ENCODE measurements at regions not wholly inside any gene's neighbourhood (a gene's known extent, or its start where the extent isn't known, plus 50 kb on each side); places are given as distances from the start of the nearest gene placed in this dataset.

DNA sequence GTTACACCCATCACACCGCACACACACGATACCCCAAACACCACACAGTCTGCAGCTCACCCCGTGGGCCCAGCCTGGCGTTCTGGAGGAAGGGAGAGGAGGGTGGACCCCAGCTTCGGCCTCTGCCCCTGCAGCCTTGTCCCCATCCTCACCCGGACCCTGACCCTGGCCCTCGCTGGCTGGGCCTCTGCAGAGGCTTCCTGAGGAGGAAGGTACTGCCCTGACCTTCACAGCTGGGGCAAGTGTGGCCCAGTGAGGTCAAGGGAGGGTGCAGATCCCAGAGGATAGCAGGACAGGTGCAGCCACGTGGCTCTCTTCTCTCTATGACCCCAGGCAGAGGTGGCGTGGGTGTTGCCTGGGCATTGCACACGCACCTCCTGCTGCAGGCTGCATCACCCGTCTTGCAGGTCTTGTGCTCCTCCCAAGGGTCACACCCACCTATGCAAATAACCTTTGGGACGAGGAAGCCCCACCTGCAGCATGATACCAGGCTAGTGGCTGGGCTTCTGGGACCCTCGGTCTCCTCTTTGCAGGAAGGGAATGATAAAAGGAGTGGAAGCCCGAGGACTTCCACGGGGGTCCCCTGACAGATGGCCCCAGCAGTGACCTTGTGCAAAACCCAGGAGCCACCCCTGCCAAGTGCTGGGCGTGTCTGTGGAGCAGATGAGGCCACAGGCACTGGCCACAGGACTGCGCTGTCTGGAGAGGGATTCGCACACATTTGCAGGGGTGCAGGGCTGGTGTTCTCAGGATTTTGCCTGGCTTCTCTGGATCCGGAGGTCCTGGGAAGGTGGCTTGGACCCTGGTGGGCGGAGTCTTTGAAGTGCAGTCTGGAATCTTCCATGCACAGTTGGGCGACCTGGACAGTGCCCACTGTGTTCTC is 1241.5 kb downstream of the BRD1 start:
- no peak for DNase-seq

- DNase-seq, result no peak
These were observed 1243.5 kb downstream of the BRD1 start for GRCh38 chr22:48584170-48584569.

- DNase-seq, result no peak
These were observed 1245.7 kb downstream of the BRD1 start for GRCh38 chr22:48581796-48582469.

DNA sequence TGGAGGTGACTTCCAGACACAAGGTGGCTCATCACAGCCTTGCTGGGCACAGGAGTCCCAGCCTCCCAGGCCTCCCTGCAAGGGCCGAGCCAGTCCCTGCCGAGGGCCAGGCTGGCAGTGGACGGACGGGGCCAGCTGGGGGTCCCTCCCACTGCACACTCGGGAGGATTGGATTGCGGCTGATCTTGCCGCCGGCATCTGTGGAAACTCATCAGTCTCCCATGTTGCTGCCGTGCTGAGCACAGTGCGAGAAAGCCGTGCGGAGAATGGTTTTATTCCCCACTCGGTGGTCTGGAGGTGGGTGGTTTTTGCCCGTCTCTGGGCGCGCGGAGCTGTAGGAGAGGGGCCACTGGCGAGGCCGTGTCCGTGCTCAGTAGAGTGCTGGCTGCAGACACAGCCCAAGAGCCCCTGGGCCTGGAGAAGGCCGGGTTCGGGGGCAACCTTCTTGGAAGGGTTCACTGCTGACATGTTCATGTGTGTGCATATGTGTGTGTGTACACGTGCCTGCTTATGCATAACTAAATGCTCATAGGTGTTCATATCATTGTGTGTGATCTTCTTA is 1246.4 kb downstream of the BRD1 start:
- no peak for DNase-seq

DNA sequence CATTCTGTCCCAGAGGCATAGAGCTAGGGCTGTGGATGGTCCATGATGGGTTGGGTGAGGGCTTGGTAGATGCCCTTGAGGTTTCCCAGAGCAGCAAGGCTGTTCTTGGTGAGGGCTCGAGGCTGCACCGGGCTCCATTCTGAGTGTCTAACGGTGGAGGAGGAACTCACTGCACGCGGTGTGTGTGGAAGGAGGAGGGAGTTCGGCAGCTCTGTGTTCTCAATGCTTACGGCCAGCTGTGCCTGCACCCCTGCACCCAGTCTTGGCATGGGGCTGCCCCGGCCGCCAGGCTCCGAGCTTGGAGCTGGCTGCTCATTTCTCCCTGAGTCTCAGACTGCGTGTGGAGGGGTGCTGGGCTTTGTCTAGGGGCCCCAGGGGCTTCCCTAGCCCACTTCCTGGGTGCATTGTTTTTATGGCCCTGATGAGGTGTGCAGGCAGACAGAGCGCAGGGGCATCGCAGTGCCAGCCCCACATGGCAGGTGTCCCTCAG is 1247.1 kb downstream of the BRD1 start:
- no peak for DNase-seq

- DNase-seq, result no peak
These were observed 1247.8 kb downstream of the BRD1 start for GRCh38 chr22:48579928-48580309.

DNA sequence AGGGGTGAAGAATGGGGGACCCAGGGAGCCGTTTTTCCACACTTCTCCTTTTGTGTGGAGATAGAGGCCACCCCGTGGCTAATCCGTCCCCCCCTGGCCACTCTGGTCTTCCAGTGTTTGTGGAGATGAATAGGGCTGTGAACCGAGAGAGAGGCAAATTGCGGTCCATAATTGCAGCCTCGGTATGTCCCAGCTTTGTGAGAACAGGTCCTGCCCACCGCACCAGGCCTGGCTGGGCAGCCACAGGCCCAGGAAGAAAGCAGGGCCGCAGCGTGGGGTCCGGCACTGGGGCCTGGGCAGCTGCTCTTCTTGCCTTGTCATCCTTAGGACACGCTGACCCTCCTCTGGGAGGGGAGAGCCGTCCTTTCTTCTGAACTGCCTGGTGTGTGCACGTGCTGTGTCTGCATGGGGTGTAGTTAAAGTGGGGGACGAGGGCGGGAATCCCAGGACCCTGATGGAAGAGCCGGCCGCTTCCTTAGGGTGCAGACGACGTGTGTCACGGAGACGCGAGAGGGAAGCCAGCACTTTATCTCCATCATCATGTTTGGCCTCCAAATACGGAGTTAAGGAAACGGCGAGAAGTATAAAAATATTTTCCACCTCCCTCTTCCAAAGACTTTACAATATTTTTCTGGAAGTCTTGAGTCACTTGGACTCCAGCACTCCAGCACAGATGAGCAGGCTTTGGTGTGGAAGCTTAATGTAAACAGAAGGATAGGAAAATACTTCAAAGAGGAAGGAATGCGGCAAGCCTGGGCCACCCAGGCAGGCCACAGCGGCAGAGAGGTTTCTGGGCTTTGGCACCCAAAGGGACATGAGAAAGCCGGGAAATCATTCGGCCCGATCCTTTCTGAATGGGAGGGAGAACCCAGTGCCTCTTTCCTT is 1248.4 kb downstream of the BRD1 start:
- no peak for DNase-seq

DNA sequence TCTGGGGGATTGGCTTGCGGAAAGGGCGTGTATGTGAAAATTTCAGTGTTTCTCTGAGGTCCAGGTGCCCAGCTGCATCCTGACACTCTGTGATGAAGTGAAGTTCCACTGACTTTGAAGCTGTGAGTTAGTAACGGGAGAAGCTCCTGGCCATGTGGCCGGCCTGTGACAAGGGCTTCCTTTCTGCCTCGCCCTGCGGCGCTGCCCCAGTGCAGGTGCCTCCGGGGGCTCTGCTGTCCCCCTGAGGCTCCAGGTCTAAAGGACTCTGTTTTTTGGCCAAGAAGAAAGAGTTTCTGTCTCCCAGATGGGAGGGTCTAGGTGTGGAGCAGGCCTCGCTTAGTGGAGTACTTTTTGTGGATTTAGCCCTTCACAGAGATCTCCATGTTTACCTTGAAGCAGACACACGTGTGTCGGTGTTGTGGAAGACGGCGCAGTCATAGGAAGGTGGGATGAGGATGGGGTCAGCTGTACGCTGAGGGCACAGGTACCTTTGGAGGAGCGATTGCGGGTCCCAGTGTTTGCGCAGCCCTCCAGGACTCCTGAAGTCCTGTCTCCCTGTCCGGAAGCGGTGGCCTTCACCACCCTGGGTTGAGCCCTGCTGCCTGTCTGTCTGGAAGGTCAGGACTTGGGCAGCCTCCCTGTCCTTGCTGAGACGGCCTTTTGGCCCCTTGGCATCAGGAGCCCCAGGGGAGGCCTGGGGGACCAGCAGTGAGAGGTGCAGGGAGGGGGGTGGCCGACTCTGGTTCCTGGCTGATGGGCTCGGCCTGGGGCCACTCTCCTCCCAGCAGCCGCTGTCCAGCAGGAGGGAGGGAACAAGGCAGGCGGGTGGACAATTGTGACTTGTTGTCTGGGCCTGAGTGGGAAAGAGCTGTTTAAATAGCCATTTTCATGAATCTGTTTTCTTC is 1249.3 kb downstream of the BRD1 start:
- DNase-seq, result no peak

GRCh38 chr22:48577691-48578090 is 1250.0 kb downstream of the BRD1 start:
- DNase-seq, result no peak

DNA sequence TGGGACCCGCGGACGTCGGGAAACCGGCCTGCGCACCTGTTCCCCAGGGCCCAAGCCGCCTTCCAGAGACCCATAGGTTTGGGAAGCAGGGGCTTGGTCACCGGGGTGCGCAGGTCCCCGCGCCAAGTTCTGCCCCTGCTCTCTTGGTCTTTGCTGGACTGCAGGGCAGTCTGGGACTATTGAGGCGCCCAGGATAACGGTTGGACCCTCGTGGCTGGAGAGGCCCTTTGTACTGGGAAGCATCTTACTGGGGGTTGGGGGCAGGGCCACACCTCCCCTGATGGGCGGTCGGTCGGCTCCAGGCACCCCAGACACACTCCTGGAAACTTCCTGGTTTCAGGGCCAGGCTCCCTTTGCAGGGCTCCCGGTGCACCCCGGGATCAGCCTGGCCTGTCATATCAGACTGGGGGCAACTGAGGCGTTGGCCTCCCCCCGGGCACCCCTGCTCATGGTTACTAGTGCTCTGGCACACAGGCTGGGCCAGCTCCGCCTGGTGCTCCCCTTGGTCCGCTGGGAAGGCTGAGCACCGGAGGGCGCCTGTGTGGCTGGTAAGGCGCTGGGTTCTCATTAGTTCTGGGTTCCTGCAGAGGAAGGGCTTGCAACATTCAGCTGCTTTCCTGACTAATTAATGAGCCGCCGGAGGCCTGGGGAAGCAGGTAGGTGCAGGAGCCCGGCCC is 1250.5 kb downstream of the BRD1 start:
- DNase-seq, result no peak

DNA sequence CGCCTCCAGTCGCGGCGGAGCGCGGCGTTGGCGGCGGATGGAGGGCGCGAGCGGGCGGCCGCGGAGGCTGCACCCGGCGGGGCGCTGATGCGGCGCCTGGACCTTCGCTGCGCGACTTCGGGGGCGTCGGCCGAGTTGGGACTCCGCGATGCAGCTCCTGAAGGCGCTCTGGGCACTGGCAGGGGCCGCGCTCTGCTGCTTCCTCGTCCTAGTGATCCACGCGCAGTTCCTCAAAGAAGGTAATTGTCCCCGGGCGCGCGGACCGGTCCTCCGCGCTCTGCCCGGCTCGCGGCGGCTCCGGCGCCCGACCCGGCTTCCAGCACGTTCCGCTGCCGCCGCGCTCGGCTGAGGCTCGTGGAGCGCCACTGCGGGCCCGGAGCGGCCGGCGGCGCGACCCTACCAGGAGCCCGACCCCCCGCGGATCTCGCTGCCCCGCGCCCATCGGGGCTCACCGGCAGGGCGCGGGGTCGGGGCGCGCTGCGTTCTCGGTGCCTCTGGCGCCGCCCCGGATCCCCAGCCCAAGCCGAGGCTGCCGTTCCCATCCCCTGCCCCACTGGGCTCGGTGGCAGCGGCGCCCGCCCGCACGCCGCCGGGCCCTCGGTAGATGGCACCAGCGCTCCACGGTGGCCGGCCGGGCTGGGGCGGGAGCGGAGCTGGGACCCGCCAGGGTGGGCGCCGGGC is 1251.2 kb downstream of the BRD1 start:
- DNase-seq, result no peak

DNA sequence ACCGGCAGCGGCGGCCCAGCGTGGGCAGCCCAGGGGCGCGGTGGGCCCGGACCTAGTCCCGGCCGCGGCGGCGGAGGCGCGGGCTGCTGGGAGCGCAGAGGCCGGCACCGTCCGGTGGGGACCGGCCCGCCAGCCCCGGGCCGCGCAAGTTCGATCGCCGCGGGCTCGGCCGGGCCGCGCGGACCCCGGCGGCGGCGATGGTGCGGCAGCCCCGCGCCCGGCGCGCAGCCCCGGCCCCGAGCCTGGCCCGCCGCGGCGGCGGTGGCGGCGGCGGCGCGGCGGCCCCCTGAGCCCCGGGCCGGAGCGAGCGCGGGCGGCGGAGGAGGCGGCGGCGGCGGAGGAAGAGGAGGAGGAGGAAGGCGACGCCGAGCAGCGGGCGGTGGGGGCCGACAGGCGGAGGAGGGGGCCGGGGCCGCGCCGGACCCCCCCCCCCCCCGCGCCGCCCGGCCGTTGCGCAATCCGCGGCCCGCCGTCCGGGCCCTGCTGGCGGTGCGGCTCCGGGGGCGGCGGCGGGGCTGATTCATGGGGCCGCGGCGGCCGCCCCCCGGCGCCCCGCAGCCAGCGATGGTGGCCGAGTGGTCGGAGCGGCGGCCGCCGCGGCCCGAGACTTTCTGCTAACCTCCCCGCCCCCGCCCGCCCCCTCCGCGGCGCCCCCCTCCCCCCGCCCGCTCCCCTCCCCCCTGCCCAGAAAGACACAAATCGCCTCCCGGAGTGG is 1251.9 kb downstream of the BRD1 start:
- DNase-seq, result no peak

DNA sequence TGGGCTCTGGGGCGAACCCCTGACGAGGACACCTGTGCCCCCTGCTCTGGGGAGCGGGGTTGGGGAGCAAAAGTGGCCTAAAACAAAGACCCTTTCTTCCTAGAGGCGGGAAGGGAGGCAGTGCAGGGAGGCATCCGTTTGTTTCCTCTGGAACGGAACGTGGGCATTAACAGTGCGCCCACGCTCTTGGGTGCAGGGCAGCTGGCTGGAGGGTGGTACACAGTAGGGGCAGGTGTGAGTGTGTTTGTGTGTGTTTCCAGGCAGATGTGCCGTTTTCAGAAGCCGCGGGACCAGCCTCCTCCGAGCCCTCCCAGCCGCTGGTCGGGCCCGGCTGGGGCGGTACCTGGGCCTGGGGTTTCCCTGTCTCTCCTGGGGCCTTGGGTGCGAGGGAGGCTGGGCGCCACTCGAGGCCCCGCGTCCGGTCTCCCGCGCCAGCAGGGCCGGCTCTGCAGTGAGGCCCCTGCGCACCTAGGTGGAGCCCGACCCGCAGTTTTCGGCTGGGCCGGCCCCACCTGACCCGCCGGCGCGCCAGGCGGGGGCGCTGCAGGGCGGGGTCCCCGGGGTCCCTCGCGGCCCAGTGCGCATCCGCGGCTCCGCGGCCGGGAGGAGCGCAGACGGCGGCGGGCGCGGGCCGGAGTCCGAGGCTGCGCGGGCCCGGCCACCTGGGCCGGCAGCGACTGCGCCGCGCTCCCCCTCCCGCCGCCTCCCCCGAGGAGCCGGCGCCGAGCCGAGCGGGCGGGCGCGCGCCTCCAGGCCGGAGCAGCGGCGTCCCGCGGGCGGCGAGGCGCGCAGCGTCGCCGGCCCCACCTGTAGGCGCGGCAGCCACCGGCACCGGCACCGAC is 1252.7 kb downstream of the BRD1 start:
- no peak for DNase-seq

DNA sequence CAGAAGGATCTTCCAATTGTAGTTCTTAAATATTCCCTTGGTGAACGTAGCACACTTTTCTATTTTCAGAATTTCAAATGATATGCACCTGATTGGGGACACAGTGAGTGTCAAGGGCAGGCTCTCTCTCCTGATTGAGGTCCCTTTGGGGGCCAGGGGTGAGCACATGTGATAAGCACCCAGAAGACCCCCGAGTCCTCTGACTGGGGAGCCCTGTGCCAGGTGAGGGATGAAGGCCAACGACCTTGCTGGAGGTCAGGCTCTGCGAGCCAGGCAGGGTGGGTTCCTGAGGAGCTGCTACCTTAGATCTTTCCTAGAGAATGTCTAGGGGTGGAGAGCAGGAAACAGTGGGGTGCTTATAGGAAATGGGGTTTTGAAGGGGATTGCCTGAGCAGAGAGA is 1253.9 kb downstream of the BRD1 start:
- no peak for DNase-seq

DNA sequence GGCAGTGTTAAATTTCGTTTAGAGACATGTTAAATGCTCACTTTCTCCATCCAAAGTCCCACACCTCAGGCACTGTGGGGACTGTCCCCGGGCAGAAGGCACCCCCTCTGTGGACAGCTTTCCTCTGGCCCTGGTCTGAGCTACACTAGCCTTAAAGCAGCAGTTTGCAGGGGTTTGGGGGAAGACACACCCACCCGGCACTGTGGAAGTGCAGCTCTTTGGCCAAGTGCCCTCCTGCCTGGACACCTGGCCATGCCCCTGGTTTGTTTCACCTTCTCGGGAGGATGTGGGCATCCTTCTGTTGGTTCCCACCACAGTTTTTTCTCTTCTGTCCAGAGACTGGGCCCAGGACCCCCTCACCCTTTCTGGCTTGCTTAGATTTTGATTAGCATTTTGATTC is 1254.7 kb downstream of the BRD1 start:
- no peak for DNase-seq

GRCh38 chr22:48570912-48571311 is 1256.8 kb downstream of the BRD1 start:
- DNase-seq, result no peak

GRCh38 chr22:48569476-48570233 is 1258.0 kb downstream of the BRD1 start:
- DNase-seq, result no peak

- DNase-seq, result no peak
These were observed 1258.8 kb downstream of the BRD1 start for GRCh38 chr22:48568736-48569330.

Data from bone marrow (tissue), 2 donors.